ENCODE measurements at regions not wholly inside any gene's neighbourhood (a gene's known extent, or its start where the extent isn't known, plus 50 kb on each side); places are given as distances from the start of the nearest gene placed in this dataset.

- RAD21 ChIA-PET (ENCODE audit: low non-redundant PET in 1 of 2, low total read pairs in 2 of 2, uncharacterized antibody in 2 of 2, unreplicated experiment in 2 of 2), result no interaction called here
- Histone ChIP-seq H3K27ac (ENCODE audit: low read depth, low read length) (no peak overlapping the region), H3K9me2 (ENCODE audit: insufficient read depth) (no peaks in the 10 kb centered on the region), H3K79me2 (ENCODE audit: insufficient read depth, low read length) (no peaks in the 10 kb centered on the region), H3K4me2 (ENCODE audit: low read length) (no peak overlapping the region), H2AFZ (ENCODE audit: low read depth, low read length, poor library complexity, severe bottlenecking) (no peak overlapping the region), H3K9ac (ENCODE audit: low read length) (no peak overlapping the region), H3K4me3 (replicated peaks in 1 of 2; ENCODE audit: low read depth in 1 of 2, low read length in 2 of 2) (no peak overlapping the region), H3K36me3 (ENCODE audit: control insufficient read depth in 1 of 2, insufficient read depth in 2 of 2, low read length in 2 of 2) (no peaks in the 10 kb centered on the region), H4K20me1 (ENCODE audit: insufficient read depth) (no peaks in the 10 kb centered on the region), H3K9me3 (ENCODE audit: control insufficient read depth in 1 of 2, insufficient read depth in 1 of 2, low read depth in 1 of 2, low read length in 2 of 2) (no peaks in the 10 kb centered on the region; a peak in 1 of 4 replicates), H3K4me1 (ENCODE audit: control insufficient read depth in 1 of 2, insufficient read depth in 2 of 2, low read length in 2 of 2) (no peaks in the 10 kb centered on the region), H3K27me3 (ENCODE audit: insufficient read depth, low read length) (no peaks in the 10 kb centered on the region)
- ATAC-seq (no peak), DNase-seq (ENCODE audit: low read depth, low spot score) (no peak)
- BruUV-seq (replicated peaks), result no TSS peak
- POLR2A ChIA-PET, result no interaction called here
- no peak for TF ChIP-seq REST (IDR thresholded peaks at IDR 0.05; ENCODE audit: low read depth)
- TF ChIP-seq JUND (IDR thresholded peaks at IDR 0.05), result no peak
- TF ChIP-seq ATF3 (IDR thresholded peaks at IDR 0.05), result no peak
- TF ChIP-seq ZNF274 (IDR thresholded peaks at IDR 0.05; ENCODE audit: low read depth, low read length), result no peak
- TF ChIP-seq EZH2phosphoT487 (IDR thresholded peaks at IDR 0.05; ENCODE audit: borderline replicate concordance), result no peak
- no peak for TF ChIP-seq EGR1 (IDR thresholded peaks at IDR 0.05; ENCODE audit: low read depth)
- no peak for TF ChIP-seq POLR2AphosphoS5 (IDR thresholded peaks at IDR 0.05; ENCODE audit: low read depth, low read length)
- no peak for TF ChIP-seq SP1 (IDR thresholded peaks at IDR 0.05; ENCODE audit: low read depth)
- CTCF ChIA-PET, result no interaction called here
- intact Hi-C loops (cut with micrococcal nuclease), result no loop called here
Measured at GRCh38 chr13:103403814-103404213, 337.6 kb upstream of the SLC10A2 start.

Data from HCT116 (cell line).